ENCODE measurements at regions not wholly inside any gene's neighbourhood (a gene's known extent, or its start where the extent isn't known, plus 50 kb on each side); places are given as distances from the start of the nearest gene placed in this dataset.

DNA sequence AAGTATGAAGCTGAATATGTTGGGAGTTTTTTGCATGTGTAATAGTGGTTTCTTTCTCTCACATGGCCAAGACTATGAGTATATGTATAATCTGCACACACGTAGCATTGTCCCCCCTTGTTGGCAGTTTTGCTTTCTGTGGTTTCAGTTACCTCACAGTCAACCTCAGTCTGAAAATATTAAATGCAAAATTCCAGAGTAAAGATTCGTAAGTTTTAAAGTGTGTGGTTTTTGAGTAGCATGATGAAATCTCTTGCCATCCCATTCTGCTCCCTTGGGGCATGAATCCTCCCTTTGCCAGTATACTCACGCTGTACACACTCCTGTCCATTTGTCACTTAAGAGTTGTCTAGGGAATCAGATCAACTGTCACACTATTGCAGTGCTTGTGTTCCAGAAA lies 742.0 kb upstream of the CCDC54 start:
- intact Hi-C loops (cut with DNase I): no loop called here
- DNase-seq: no peak

- no peak for DNase-seq
- intact Hi-C loops (cut with DNase I): no loop called here
Measured at GRCh38 chr3:106635826-106636225, 741.4 kb upstream of the CCDC54 start.

- DNase-seq: no peak
- intact Hi-C loops (cut with DNase I): no loop called here
Measured at GRCh38 chr3:106640353-106640752, 736.9 kb upstream of the CCDC54 start.

DNA sequence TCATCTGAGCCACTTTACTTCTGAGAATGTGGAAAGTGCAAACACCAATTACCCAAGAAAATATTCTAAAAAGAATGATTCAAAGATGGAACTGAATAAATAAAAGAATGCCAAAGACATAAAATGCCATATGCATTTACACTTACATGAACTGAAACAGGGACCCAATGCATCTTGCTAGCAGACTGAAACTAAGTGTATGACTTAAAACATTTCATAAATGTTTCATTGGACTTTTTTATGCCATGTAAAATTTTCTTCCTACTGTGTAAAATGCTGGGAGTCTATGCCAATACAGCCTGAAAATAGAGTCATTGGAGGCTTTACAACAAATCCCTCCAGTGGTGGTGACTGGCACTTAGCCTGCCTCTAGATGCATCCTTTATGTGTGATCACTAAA lies 735.1 kb upstream of the CCDC54 start:
- intact Hi-C loops (cut with DNase I): no loop called here
- DNase-seq: no peak

- DNase-seq: no peak
- intact Hi-C loops (cut with DNase I): no loop called here
Measured at GRCh38 chr3:106643684-106644161, 733.5 kb upstream of the CCDC54 start.

DNA sequence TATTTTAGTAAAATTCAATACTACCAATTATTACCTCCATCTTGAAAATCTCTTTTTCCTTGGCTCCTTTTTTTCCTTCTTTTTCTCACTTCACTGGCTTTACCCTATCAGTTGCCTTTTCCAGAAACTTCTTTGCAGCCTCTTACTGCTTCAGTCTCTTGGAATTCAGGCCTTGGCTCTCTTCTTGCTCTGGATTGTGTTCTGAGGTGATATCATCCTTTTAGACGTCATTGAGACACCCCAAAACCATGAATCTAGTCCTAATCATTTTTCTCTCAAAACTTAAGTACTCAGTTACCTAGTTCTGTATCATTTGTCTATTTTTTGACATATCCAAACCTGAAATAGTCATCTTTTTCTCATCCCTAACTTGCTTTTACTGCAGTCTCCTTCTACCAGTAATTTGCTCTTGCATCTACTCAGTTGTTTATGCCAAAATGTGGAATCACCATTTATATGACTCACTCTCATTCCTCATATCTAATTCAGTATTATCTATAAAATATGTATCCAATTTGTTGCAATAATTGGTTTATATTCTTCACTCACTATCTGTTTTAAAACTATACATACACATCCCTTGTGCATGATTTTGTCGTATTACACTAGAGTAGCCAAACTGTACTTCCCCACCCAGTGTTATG lies 703.2 kb upstream of the CCDC54 start:
- intact Hi-C loops (cut with DNase I): no loop called here
- no peak for DNase-seq

- no peak for DNase-seq
Measured at GRCh38 chr3:106675451-106675850, 701.8 kb upstream of the CCDC54 start.

GRCh38 chr3:106678657-106679390 lies 698.4 kb upstream of the CCDC54 start:
- intact Hi-C loops (cut with DNase I): no loop called here
- no peak for DNase-seq

More at GRCh38 chr3:106675451-106675850, 701.8 kb upstream of the CCDC54 start:
- intact Hi-C loops (cut with DNase I): no loop called here

GRCh38 chr3:106683953-106684620 lies 693.2 kb upstream of the CCDC54 start:
- intact Hi-C loops (cut with DNase I): no loop called here
- no peak for DNase-seq

GRCh38 chr3:106685745-106686144 lies 691.5 kb upstream of the CCDC54 start:
- DNase-seq: no peak
- intact Hi-C loops (cut with DNase I): no loop called here

DNA sequence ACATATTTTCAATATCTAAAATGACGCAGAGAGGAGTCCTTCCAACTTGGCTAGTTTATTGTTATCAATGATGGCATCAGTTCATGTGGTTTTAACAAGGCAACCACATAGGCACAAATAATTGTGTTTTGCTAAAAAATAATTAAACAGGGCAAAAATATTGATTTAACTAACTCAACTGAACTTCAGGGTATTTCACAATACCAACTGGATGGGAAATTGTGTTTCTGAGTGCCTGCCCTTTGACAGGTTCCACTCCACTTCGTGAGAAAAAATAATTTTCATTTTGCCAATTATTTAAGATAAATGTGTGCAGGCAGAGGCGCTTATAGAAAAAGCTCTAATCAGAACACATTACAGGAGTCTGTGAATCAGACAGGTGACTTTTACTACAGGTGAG lies 689.3 kb upstream of the CCDC54 start:
- no peak for DNase-seq
- intact Hi-C loops (cut with DNase I): no loop called here

DNA sequence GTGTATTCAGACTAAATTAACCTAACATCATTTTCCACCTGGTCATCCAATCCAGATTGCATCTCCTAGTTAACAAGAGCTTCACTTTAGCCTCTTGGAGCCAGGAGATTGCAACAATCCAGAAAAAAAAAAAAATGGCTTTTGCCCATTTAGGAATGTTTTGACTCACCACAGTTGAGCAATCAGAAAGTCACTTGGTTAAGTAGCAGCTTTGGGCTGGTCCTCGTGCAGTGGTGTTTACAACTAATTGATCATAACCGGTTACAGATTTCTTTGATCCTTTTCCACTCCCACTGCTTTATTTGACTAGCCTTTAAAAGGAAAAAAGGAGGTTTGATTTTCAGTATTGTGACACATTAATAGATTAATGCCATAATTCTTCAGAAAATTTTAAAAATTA lies 688.8 kb upstream of the CCDC54 start:
- intact Hi-C loops (cut with DNase I): no loop called here
- no peak for DNase-seq

DNA sequence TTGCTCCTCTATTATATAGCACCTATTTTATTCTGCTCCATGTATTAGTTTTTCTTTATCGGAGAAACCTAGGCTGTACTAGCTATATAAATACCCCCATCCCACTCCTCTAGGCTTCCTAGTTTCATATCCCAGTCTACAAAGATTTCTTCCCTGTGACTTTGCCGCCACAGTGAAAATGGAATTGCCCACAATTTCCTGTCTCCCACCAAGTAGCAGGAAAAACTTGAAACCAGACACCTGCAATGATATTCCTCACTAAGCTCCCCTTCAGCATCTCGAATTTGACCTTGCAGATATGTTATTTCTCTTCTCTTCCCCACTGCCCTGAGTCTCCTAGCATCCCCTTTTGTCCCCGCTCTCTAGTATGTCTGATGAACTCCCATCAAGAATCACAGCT lies 685.8 kb upstream of the CCDC54 start:
- intact Hi-C loops (cut with DNase I): no loop called here
- DNase-seq: no peak

DNA sequence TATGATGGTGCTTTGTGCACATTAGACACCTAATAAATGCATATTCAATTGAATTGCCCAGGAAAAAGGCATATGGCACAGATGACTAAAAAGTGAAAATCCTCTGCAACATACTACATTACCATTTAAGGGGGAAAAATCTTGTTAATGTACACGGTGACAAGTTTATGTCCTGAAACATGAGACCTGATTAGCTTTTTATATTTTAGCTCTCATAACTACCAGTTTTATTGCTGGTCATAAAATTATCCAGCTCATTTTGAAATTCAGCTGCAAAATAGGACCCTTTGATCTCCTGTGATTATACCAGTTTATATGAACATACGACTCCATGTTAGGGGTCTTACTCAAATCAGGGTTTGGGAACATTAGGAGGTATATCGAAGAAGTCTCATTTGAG lies 684.6 kb upstream of the CCDC54 start:
- intact Hi-C loops (cut with DNase I): no loop called here
- DNase-seq: no peak

GRCh38 chr3:106699122-106699521 lies 678.1 kb upstream of the CCDC54 start:
- intact Hi-C loops (cut with DNase I): no loop called here
- no peak for DNase-seq

DNA sequence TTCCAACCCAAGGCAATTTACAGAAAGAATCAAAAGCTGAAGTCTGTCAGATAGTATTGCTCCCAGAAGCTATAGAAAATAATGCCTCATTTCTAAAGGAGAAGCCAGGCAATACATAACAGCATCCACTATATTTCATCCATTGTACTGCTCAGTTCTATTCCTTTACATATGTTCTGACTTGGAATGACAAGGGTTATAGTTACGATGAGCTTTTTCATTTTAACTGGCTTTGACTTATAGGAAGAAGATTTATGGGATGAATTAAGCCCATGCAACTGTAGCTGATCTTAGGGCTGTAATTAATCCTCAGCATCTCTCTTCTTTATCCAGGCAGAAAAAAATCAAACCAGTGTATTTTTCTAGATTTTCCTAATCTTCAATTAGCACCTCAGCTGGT lies 676.3 kb upstream of the CCDC54 start:
- intact Hi-C loops (cut with DNase I): no loop called here

DNA sequence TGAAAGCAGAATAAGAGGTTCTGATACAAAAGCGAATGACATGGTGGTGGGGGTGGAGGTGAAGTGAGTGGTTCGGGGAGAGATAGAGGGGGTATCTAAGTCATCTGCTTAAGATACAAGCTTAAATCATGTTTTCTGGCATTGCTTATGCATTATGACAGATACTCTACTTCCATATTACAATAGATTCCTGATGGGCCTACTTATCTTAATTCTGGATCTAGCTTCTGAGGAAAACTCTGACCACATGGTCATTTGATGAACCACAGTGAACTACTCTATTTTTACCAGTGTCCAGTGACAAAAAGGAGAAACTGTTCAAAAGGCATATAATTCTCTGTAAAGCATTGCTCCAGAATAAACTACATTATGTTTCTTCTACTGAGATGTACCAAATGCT lies 673.7 kb upstream of the CCDC54 start:
- no peak for DNase-seq
- intact Hi-C loops (cut with DNase I): no loop called here

More for the DNA sequence above, 676.3 kb upstream of the CCDC54 start:
- no peak for DNase-seq

DNA sequence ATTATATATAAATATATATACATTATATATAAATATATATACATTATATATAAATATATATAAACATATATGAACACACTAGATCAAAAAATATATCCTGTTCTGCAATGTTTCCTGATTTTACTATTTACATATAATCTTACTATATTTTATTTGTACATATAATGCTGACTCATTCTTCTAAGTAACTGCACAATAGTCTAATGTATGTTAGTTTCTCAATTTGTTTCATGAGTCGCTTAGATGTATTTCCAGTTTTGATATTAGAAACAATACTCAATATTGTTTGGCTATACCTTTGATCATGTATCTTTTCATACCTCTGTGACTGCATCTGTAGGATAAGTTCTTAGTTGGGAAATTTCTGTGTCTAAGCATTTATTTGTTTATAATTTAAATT lies 669.9 kb upstream of the CCDC54 start:
- DNase-seq: no peak
- intact Hi-C loops (cut with DNase I): no loop called here

DNA sequence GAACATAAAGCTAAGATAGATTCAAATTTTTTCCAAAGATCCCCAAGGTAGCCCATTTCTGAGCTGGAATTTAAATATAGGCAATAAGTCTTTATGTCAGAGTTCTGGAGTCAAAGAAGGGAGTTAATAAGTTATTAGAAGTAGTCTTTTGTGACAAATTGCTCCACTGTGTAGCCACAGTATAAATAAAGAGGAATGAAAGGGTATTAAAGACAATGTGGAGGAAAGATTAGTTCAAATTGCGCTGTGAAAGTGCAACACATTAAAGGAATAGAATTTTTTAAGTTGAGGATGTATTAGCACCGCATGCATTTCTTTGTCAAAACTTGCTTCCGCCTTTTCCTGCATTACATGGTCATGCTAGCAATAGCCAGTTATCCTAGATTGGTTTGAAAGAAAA lies 666.6 kb upstream of the CCDC54 start:
- intact Hi-C loops (cut with DNase I): no loop called here
- DNase-seq: no peak

DNA sequence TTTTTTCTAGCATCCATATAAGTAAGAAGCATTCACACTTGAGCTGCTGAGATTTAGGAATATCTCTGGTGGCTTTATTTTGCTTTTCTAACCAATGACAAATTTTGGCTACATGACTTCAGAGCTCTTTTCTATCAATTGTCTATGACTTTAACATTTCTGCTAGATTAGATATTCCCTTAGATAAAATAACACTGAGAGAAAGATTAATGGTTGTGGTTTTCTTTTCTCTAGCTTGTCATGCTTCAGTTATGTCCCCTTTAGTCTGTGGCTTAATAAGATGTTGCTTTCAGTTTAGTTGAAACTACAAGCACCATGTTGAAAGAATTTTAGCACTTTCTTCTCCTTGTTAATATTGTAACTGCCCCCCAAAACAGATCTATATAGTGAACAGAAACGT lies 665.6 kb upstream of the CCDC54 start:
- intact Hi-C loops (cut with DNase I): no loop called here
- DNase-seq: no peak

GRCh38 chr3:106714400-106714799 lies 662.8 kb upstream of the CCDC54 start:
- DNase-seq: no peak
- intact Hi-C loops (cut with DNase I): no loop called here
